ENCODE measurements at regions not wholly inside any gene's neighbourhood (a gene's known extent, or its start where the extent isn't known, plus 50 kb on each side); places are given as distances from the start of the nearest gene placed in this dataset.

DNA sequence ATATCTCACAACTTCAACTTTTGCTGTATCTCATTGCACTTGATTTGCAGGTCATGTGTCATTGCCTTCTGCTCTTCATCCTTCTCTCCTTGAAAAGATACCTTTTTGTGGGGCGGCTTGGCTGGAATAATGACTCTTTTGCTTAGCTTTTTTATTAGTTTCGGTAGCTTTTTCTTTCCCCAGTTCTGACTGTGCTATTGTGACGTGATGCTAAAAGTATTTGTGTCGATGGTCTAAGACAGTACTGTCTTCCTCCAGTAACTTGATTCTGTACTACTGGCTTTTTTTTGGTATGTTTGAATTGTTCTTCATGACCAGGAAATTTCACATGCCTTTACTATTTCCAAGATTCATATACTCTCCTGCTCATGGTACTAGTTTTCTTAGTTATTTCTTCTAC is 63.1 kb downstream of the SLITRK1 start:
- H2AK9ac ChIP-seq (replicated peaks; ENCODE audit: low read depth, low read length, poor library complexity) = no peak overlapping the region
- no peak overlapping the region for H3K4ac ChIP-seq (ENCODE audit: low read depth, low read length)
- no peak overlapping the region for H4K8ac ChIP-seq (ENCODE audit: low read depth in 2 of 2, low read length in 2 of 2)
- no TSS peak for BruUV-seq (replicated peaks)
- dilution Hi-C loops (cut with HindIII; ENCODE audit: low sequenced_read_pairs, unreplicated experiment) (no loop called here), intact Hi-C loops (cut with micrococcal nuclease) (no loop called here), in situ Hi-C loops (cut with MboI; ENCODE audit: low sequenced_read_pairs) (no loop called here)
- WGBS, 2 experiments (ENCODE audit: extremely low coverage in 2 of 2, insufficient read length in 1 of 2) = no CpG with 5 or more reads among the region's 4 CpGs
- no peak overlapping the region for H4K91ac ChIP-seq (ENCODE audit: insufficient read depth, low read depth, low read length)
- no peak overlapping the region for H2BK20ac ChIP-seq (ENCODE audit: low read depth, low read length)
- H3K56ac ChIP-seq (ENCODE audit: extremely low read depth, insufficient read depth, low read length) = no peak overlapping the region
- no peak overlapping the region for H3K9ac ChIP-seq (ENCODE audit: low read depth, low read length)
- no peak overlapping the region for H3K18ac ChIP-seq (ENCODE audit: low read depth, low read length)
- no peak overlapping the region for H3K14ac ChIP-seq (replicated peaks; ENCODE audit: low read depth, low read length)
- H2AK5ac ChIP-seq (ENCODE audit: low read depth, low read length) = no peak overlapping the region
- no peak overlapping the region for H3K4me3 ChIP-seq (ENCODE audit: insufficient read depth, low read depth, low read length)
- no peak overlapping the region for H2AFZ ChIP-seq (replicated peaks; ENCODE audit: low read length, poor library complexity)
- no peaks in the 10 kb centered on the region for H4K20me1 ChIP-seq (ENCODE audit: insufficient read depth, low read length)
- no peaks in the 10 kb centered on the region for H3K36me3 ChIP-seq (ENCODE audit: control insufficient read depth, insufficient read depth, low read length)
- H2BK15ac ChIP-seq (ENCODE audit: low read depth, low read length) = no peak overlapping the region
- no peak overlapping the region for H3K23ac ChIP-seq (ENCODE audit: low read depth, low read length)
- H3K79me1 ChIP-seq (ENCODE audit: low read depth in 1 of 2, low read length in 2 of 2) = no peaks in the 10 kb centered on the region
- ChIA-PET CTCF (interaction anchor here (0.6 to 0.7 kb wide), 2 partner anchors 690 to 1497 kb away, joined by 3 read pairs; no protein-coding TSS in a partner anchor), POLR2A (ENCODE audit: unreplicated experiment) (no interaction called here)
- no peak overlapping the region for H2BK120ac ChIP-seq (ENCODE audit: low read depth, low read length)
- TF ChIP-seq SMC3 (IDR thresholded peaks at IDR 0.05; ENCODE audit: low read depth, low read length) (no peak), RCOR1 (IDR thresholded peaks at IDR 0.05; ENCODE audit: insufficient replicate concordance, low read length) (no peak), MXI1 (IDR thresholded peaks at IDR 0.05; ENCODE audit: borderline replicate concordance, low read depth, low read length) (no peak), CEBPB (IDR thresholded peaks at IDR 0.05; ENCODE audit: low read depth, low read length) (no peak), NFE2L2 (IDR thresholded peaks at IDR 0.05; ENCODE audit: low read depth, low read length) (no peak), BHLHE40 (IDR thresholded peaks at IDR 0.05; ENCODE audit: low read depth, low read length) (no peak), CHD1 (IDR thresholded peaks at IDR 0.05; ENCODE audit: low read depth, low read length) (no peak)
- TF ChIP-seq, protein P1, sequence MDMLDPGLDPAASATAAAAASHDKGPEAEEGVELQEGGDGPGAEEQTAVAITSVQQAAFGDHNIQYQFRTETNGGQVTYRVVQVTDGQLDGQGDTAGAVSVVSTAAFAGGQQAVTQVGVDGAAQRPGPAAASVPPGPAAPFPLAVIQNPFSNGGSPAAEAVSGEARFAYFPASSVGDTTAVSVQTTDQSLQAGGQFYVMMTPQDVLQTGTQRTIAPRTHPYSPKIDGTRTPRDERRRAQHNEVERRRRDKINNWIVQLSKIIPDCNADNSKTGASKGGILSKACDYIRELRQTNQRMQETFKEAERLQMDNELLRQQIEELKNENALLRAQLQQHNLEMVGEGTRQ (IDR thresholded peaks at IDR 0.05; ENCODE audit: low read depth, low read length) = no peak
- TF ChIP-seq, protein P2, sequence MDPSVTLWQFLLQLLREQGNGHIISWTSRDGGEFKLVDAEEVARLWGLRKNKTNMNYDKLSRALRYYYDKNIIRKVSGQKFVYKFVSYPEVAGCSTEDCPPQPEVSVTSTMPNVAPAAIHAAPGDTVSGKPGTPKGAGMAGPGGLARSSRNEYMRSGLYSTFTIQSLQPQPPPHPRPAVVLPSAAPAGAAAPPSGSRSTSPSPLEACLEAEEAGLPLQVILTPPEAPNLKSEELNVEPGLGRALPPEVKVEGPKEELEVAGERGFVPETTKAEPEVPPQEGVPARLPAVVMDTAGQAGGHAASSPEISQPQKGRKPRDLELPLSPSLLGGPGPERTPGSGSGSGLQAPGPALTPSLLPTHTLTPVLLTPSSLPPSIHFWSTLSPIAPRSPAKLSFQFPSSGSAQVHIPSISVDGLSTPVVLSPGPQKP (IDR thresholded peaks at IDR 0.05; ENCODE audit: borderline replicate concordance, low read depth, low read length) = no peak
- H3K4me2 ChIP-seq (ENCODE audit: low read depth, low read length) = no peak overlapping the region
- DNase-seq (no peak), ATAC-seq (ENCODE audit: low read depth) (no peak)
- H4K5ac ChIP-seq (ENCODE audit: low read depth, low read length) = no peak overlapping the region
- H2BK5ac ChIP-seq (ENCODE audit: low read depth, low read length, poor library complexity, severe bottlenecking) = no peak overlapping the region
- no peaks in the 10 kb centered on the region for H3K9me1 ChIP-seq (ENCODE audit: insufficient read depth, low read length)
- H3K27me3 ChIP-seq (ENCODE audit: control insufficient read depth, insufficient read depth, low read length) = no peaks in the 10 kb centered on the region
- H3K9me3 ChIP-seq (ENCODE audit: control insufficient read depth, insufficient read depth, low read length) = peaks cover 6% of the 10 kb centered on the region; the same call in 1 of the 2 replicates
- H3K27ac ChIP-seq (ENCODE audit: insufficient read depth, low read length) = no peak overlapping the region
- H3K4me1 ChIP-seq (ENCODE audit: control insufficient read depth, insufficient read depth, low read length) = no peaks in the 10 kb centered on the region

Data from IMR-90 (cell line).